Suprapubic skin (tissue), 3 donors: ENCODE measurements at regions not wholly inside any gene's neighbourhood (a gene's known extent, or its start where the extent isn't known, plus 50 kb on each side); places are given as distances from the start of the nearest gene placed in this dataset.

ENCODE experiments used
- CTCF ChIP-seq, 2 donors: fragments of 200-600 bp in 1 of 2; fragments of 450-650 bp in 1 of 2; sonication (generic) in 1 of 2; IDR thresholded peaks; one replicate each; pipeline ENCODE4 v1.5.1; 2016 to 2019; ENCODE audit warnings: antibody characterized with exemption in 2 of 2, mild to moderate bottlenecking in 1 of 2, moderate library complexity in 1 of 2
- POLR2A ChIP-seq, 2 donors: fragments of 450-650 bp; IDR thresholded peaks; one replicate each; pipeline ENCODE4 v1.6.1; 2017; ENCODE audit warnings: antibody characterized with exemption in 2 of 2, mild to moderate bottlenecking in 2 of 2, moderate library complexity in 2 of 2

- no peak for TF ChIP-seq CTCF (IDR thresholded peaks at IDR 0.05)
- TF ChIP-seq POLR2A (IDR thresholded peaks at IDR 0.05), result no peak
These were observed 363.4 kb upstream of the SOX11 start for GRCh38 chr2:5328826-5329225.
